NCI-H2196 treated with DMSO at 0.1 percent for 48 hours (cell line): ENCODE measurements at regions not wholly inside any gene's neighbourhood (a gene's known extent, or its start where the extent isn't known, plus 50 kb on each side); places are given as distances from the start of the nearest gene placed in this dataset.
"Not testable (repeated sequence)": the region's sequence is repeated elsewhere in the genome, so short reads cannot be mapped to it uniquely, and the experiment has no call there.

ENCODE experiments used
- DNase-seq: peaks from one replicate; lab custom pipeline; 2025; ENCODE audit not compliant: unreplicated experiment; lab: John Stamatoyannopoulos, UW

DNA sequence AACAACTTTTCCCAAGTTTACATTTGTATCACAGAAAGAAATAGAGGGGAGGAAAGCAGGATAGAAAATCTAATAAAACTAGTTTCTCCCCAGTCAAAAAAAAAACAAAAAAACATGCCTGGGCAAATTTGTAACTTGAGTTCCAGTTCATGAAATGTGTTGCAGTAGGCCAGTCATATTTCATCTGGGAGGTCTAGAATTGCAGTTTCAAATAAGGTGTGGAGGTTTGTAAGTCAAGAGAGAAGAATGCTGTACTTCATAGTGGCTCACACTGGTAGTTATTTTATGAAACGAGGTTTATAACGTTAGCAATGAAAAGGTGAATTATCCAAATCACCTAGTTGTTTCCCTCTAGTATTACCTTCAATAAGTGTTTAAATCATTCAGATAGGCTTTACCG lies 1313.9 kb upstream of the SLC39A10 start:
- DNase-seq, result no peak

DNA sequence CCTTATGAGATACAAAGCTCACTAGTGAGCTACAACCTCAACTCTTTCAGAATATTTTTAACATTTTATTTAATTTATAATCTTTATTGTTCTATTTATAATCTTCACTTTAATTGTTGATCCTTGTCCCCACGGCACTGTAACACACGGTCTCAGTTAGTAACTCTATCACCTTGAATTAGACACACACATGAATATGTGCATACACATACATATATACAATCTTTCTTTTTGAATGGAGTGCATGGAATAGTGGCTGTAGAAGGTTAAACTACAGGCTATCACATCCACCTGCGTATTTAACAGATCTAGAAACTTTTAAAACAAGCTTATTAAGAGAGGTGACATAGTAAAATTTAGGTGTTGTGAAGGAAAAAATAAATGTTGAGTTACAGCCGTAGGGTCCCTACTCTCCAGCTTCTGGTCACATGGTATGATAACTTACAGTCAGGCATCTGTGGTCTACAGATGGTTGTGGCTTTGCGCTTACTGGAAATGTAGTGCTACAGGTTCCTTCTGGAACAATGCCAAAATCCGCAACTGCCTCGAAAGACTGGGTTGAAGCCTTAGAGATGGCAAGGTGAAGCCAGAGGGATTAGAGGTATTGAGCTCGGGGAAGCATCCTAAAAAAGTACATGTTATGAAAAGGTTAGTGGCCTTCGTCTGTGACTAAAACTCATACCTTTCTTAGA lies 1324.1 kb upstream of the SLC39A10 start:
- no peak for DNase-seq

DNA sequence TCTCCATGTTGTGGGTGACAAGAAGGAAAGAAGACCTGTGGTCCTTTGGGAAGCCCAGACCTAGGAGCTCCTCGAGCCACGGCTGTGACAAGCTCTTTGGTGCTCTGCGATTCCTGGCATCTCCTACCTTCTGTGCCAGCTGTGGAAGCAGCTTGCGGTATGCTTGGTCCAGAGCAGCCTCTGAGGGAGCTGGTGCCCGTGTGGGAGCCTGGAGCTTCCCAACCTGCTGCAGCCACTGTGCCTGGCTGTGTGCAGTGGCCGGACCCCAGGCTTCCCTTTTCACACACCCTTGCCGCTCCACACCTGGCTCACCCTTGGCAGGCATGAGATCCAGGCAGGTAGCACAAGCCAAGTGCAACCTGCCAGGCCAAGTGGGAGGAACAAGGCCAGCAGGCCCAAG lies 1328.6 kb upstream of the SLC39A10 start:
- DNase-seq, result no peak

DNA sequence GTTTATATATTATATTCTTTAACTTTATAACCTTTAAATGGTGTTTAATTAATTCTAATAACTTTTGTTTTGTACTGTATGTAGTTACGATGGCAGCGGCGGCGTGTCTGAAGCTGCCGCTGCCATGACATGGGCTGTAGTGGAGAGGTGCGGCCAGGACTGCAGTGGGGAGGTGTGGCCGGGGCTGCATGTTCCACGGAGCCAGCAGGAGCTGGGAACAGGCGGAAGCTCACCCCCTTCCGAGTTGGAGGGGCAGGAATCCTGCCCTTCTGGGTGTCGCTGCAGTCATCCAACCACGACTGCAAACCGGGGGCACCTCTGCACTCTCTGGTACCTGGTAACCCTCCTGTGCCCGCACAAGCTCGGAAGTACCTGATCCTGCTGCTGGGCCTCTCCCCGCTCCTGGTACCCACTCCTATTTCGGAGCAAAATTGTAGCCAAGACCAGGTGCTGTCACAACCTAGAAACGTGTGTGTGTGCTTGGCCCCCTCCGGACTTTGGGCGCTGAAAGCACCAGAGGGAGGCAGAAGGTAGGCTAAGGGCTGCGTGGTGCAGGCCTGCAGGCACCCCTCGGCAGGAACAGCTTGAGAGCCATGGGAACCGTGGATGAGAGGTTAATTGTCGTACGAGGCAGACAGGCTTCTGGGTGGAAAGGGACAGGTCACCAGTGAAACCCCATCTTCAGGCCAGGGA lies 1329.7 kb upstream of the SLC39A10 start:
- DNase-seq, result no peak

DNA sequence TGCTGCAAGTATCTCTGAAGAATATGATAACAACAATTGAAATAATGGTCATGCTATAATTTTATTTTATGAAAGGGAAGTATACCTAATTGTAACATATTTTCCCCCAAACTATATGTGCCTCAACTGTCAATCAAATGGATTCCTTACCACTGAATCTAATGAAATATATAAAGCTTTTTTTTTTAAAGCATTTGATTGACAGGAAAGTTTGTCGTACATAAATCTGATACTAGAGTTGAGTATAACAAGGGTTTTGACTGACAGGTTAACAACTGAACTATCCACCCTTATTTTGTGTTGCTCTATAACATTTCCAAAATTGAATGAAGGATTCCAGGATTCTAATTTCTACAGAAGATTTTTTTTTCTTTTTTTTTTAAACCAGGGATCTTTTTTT lies 1333.3 kb upstream of the SLC39A10 start:
- no peak for DNase-seq

DNA sequence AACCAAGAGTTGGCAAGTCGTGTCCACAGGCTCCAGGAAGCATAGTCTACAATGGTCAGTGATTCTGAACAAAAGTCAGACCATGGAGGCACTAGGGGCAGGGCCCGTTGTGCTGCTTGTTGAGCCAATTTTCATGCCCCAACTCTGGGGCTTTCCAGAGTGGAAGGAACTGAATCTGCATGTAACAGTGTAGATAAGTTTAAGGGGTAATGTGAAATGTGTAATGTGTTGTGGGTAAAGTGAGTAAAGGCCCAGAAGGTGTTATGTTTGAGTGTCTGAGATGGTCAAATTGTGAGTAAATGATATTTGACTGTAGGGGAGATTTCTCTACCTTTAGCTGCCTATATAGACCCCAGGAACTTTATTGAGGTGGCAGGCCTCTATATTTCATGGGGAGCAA lies 1336.5 kb upstream of the SLC39A10 start:
- DNase-seq, result no peak

DNA sequence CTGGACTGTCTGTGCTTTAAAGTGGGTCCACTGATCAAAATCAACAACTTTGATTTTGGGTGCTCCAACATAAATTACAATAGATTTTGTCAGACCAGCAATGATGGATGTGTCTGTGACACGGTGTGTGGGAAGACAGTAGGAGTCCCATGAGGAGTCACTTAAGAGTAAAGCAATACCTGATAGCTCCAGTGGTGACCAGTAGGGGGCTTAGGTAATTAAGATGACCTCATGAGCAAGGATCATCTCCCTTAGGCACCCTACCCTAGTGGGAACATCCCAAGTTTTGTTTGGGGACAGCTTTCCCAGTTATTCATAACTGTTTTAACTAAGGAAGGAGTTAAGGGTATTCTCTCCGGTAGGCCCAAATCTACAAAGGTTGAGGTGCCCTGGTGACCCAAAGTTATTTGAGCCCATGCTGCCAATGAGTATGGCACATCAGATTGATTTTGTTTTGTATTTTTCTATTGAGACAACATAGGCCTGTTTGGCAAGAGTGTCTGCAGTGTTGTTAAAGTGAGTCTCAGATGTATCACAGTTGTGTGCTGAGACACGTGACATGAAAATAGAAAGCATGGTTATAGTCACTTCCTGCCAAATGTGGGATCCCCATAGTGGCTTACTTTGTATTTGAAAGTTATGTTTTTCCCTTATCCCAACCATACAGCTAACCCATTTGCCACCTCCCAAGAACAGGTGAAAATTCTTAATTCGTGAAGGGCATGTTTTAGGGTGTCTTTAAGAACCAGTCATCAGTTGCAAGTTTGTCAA lies 1337.6 kb upstream of the SLC39A10 start:
- no peak for DNase-seq

DNA sequence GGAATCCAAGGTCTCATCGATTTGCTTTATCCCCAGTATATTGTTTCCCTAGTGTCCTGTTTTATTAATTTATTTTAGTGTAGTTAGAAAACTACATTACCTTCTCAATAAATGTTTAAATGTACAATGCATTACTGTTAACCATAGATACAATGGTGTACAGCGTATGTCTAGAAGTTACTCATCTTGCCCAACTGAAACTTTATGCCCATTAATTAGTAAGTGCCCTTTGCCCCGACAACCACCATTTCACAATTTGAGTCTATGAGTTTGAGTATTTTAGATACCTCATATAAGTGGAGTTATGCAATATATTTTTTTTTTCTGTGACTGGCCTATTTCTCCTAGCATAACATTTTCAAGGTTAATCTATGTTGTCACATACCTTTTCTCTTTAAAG lies 1343.0 kb upstream of the SLC39A10 start:
- DNase-seq, result no peak

DNA sequence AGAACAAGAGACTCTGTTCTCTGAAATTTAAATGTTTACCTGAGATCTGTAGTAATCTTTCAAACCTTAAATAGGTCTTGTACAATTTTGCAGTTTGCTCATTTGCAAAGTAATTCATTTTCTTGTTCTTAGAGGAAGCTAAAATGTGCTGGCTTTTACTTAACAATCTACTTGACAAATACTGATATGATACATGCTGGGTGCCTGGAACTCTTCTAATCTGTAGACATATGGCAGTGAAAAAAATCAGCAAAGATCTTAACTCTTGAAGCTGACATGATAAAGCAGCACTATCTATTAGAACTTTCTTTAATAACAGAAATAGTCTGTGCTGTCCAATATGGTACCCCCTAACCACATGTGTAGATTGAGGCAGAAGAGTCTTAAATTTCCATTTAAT lies 1352.8 kb upstream of the SLC39A10 start:
- DNase-seq, result no peak

DNA sequence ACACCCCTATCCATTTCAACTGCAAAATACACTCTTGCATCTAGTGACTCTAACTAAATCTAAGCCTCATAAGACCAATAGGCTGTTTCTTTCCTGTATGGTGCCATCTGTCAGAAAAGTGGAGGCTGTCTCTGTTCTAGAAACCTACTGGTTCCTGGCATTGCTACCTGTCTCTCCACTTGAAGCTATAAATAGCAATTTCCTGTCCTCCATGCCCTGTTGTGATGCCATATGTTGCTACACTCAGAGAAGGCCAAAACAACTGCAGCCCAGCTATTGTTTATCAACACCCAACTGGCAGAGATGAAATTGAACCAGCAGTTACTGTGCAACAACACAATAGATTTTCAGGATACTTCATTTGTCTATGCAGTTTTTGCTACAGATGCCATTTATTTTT lies 1355.1 kb upstream of the SLC39A10 start:
- no peak for DNase-seq

DNA sequence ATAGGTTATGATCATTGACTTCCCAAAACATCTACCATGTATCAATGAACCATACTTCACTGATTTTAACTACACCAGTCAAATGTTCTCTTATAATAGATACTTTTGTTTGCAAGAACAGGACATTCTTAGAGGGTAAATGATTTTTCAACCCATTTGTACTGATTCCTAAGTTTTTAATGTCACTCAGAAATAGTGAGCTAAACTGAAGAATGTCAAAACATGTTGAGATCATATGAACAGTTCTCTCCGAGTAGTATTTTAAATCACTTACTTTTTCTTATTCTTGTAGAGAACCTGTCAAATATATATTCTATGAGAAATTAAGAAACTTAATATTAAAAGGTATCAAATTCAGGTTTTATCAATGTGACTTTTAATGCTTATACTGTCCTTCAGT lies 1362.9 kb upstream of the SLC39A10 start:
- no peak for DNase-seq

DNA sequence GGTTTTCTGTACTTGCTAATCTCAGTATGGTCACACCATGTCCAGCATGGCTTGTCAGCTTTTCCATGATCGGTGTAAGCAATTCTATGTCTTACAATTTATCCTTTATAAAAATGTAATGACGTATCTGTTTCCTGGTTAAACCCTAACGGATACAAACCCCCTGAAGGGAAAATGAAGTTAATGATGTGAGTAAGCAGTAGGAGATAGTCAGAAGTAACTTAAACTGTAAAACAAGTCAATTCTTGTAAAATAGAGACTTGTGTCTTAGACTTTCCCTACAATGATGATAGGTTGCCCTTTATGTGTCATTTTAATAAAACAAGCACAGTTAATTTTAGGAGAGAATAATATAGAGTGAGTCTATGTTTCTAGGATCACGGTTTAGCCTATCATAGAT lies 1365.9 kb upstream of the SLC39A10 start:
- DNase-seq, result no peak

DNA sequence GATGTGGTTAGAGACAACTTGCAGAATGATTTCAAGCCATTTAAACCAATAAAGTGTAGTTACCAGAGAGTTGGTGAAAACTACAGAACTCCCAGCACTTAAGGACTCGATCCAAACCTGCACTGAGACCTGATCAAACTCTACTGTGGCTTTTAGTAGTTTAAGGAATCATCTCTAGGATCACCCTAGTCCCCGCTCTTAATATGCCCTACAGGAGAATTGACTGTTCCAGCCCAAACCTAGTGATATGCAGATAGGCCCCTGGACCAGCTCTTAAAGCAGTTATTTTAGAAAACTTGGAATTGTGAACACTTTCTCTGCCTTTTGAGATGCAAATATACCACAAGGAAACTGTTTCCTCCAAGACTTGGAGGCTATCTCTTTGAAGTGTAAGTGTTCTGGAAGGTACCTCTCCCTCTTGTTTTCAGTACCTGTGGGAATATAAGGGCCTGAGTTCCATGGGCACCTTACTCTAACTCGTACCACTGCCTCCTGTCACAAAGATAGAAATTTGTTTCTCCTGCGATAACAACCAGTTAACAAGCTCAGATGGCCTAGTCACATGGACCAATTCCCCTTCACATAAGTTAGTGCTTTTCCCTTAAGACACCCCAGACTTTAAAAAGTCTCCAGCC lies 1367.2 kb upstream of the SLC39A10 start:
- no peak for DNase-seq

DNA sequence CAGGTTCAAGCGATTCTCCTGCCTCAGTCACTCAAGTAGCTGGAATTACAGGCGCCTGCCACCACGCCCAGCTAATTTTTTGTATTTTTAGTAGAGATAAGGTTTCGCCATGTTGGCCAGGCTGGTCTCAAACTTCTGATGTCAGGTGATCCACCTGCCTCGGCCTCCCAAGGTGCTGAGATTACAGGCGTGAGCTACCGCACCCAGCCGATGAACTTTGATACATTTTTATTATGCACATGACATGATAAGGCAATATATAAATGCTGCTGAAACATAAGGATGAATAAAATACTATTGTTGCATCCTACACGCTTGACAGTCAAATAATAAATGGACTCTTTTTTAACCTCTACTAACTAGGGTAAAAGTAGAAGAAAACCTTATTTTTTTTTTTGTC lies 1380.4 kb upstream of the SLC39A10 start:
- not testable (repeated sequence) for DNase-seq

DNA sequence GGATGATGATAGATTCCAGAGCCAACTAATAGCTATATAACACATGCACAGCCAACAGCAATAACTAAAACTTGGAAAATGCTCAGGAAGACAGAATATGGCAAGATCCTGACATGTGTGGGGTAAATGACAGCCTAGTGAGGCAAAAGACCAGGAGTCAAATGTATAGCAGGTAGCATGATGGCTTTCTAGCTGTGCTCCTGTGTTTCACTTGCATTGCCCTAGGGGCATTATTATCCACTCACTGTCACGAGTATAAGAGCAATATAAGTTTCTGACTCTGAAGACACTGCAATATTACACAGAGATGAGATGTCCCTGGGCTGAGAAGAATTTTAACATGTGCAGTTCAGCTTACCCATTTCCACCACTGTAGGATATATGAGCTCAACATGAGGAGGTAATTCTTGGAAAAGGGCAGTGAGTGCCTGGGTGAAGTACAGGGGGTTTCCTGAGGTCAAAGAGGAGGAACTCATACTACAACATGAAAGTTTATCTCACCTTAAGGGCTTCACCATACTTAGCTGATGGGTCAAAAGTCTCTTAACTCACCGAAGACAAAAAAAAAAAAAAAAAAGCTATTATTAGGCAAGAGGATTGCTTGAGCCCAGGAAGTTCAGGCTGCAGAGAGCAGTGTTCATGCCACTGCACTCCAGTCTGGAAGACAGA lies 1385.6 kb upstream of the SLC39A10 start:
- DNase-seq, result no peak

DNA sequence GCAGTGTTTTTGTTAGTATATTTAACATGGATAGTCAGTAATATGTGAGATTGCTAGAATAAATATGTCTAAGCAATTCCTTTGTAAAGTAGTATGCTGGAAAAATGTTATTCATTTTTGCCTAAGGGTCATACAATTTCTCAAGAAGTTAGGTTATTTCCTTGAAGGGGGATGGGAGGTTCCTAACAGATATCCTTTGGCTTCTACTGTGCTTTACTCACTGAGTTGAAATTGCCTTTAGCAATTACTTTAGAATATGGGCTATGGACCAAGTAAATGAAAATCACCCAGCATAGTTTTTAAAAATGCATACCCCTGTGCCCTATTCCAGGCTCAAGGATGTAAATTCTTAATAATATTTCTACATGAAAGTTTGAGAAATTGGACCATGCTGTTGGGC lies 1386.4 kb upstream of the SLC39A10 start:
- DNase-seq, result no peak

DNA sequence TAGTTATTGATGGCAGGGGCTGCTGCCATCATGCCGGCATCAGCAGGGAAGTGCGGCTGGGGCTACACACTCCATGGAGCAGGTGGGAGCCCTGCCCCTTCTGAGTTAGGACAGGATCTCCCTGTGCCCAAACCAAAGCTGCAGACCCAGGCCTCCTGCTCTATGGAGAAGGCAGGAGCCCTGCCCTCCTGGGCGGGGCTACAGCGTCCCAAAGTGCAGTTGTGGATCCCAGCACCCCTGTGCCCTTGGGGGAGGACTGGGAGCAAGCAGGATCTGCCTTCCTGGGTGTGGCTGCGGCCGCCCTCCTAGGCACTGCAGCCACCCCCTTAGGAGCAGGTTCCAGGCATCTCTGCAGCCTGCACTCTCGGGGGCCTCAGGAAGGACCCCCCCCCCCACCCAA lies 1392.4 kb upstream of the SLC39A10 start:
- DNase-seq, result no peak

DNA sequence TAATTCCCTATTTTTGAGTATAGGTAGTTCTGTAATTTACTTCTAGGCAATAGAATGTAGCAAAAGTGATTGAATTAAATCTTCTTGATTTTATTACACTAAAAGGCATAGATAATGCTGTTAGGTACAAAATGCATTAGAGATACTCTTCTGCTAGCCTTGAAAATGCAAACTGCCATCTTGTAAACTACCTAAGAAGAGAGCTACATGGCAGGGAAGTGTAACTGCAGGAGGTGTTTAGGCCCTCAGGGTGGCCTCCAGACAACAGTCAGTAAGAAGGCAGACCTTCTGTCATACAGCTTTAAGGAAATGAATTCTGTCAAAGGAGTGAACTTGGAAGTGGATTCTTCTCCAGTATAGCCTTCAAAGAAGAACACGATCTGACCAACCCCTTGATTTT lies 1396.8 kb upstream of the SLC39A10 start:
- no peak for DNase-seq

DNA sequence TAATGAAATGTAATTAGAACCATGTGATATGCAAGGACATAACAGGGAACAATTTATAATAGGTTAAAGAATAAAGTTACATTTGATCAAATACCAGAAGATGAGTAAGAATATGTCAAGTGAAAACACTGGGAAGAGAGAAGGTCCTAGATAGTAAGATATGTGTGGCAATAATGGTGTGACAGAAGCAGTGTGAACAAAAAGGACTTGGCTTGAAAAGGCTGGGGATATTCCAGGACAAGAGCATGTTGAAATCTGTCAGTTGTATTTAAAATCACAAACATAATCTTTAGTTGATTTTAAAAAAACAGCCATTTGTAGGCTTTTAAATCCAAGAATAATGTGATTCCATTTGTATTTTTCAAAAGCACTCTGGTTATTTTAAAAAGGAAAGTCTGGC lies 1399.9 kb upstream of the SLC39A10 start:
- no peak for DNase-seq

DNA sequence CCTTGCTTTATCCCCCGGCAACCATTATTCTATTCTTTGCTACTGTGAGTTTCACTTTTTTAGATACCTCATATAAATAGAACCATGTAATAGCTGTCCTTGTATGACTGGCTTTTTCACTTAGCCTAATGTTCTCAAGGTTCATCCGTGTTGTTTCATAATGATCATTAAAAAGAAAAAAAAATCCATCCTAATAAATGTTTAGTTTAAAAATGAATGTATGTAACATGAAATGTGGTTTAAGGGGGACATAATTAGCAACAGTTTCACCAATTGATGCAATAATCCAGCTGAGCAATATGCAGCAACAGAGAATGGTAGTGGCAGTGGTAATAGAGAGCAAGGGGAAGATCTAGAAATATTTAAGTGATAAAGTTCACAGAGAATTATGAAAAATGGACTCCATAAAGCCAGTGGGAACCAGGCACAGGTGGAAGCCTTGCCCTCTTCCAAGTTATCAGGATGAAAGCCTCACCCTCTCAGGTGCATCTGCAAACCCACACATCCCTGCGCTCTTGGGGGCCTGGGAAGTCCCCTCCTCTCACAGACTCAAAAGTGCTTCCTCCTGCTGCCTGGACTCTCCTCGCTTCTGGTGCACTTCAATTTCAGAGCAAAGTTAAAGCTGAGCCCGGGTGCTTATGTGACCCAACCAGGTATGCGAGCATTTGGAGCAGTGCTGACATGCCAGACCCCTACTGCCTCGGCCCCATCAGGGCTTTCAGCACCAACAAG lies 1403.3 kb upstream of the SLC39A10 start:
- no peak for DNase-seq

DNA sequence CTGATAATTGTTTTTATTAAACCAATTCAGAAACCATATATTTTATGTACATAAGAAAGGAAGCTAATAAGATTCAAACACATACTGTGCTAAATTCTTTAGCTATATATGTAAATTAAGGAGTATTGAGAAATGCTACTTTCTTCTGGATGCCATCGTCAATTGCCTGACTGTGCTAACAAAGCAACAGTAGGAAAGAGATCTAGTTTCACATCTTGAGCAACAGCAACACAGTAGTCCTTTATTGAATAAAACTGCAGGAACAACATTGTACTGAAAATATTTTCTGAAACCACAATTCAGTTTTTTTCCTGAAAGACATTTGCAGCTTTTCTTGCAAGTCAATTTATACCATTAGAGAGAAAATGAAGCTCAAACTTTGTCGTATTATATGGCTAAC lies 1404.9 kb upstream of the SLC39A10 start:
- DNase-seq, result no peak
